Esophagus squamous epithelium (tissue), 5 donors: ENCODE measurements at regions not wholly inside any gene's neighbourhood (a gene's known extent, or its start where the extent isn't known, plus 50 kb on each side); places are given as distances from the start of the nearest gene placed in this dataset.

Experiments used
- DNase-seq: peaks from one replicate; lab custom pipeline; 2025; lab: John Stamatoyannopoulos, UW
- H3K27ac ChIP-seq, 4 donors: fragments of 200-600 bp; sonication (generic); one replicate each; pipeline ENCODE4 v1.5.1; 2016 to 2019; ENCODE audit warnings: mild to moderate bottlenecking in 1 of 4
- H3K27me3 ChIP-seq, 4 donors: fragments of 200-600 bp; sonication (generic); 1 replicate in 3 of 4; 2 replicates in 1 of 4; pipeline versions ENCODE4 v1.5.1 to v1.6.0; 2017 to 2021; ENCODE audit warnings: antibody characterized with exemption in 1 of 4
- H3K36me3 ChIP-seq, 3 donors: fragments of 200-600 bp; sonication (generic); one replicate each; pipeline ENCODE4 v1.5.1; 2016 to 2019
- H3K4me1 ChIP-seq, 3 donors: fragments of 200-600 bp; sonication (generic); one replicate each; pipeline ENCODE4 v1.5.1; 2017 to 2019
- H3K4me3 ChIP-seq, 4 donors: fragments of 200-600 bp; sonication (generic); 1 replicate in 3 of 4; 2 replicates in 1 of 4; pipeline ENCODE4 v1.5.1; 2016 to 2019; ENCODE audit warnings: mild to moderate bottlenecking in 2 of 4, moderate library complexity in 1 of 4
- H3K9me3 ChIP-seq, 3 donors: fragments of 200-600 bp; sonication (generic); one replicate each; pipeline ENCODE4 v1.5.1; 2016 to 2019
- CTCF ChIP-seq, 6 experiments: fragments of 450-650 bp in 4 of 6; fragments of 200-600 bp in 2 of 6; sonication (generic) in 2 of 6; IDR thresholded peaks; one replicate each; pipeline ENCODE4 v1.5.1; 2016 to 2019; ENCODE audit warnings: antibody characterized with exemption in 6 of 6, mild to moderate bottlenecking in 4 of 6, moderate library complexity in 4 of 6
- POLR2A ChIP-seq, 4 donors: fragments of 450-650 bp; IDR thresholded peaks; one replicate each; pipeline ENCODE4 v1.6.1; 2017; ENCODE audit warnings: antibody characterized with exemption in 4 of 4, mild to moderate bottlenecking in 4 of 4, moderate library complexity in 3 of 4
- WGBS, 2 donors: methylation state at CpG; one replicate each; pipeline ENCODE4 v1.1.5; 2018; 5-methylcytosine and 5-hydroxymethylcytosine counted together
- intact Hi-C: fragments of 100-400 bp; cut with DNase I; formaldehyde crosslinking; loops from one replicate; pipeline ENCODE4 v1.15.0; 2022
- donor health status: DM: yes; HTN: yes; CAD: no.

DNA sequence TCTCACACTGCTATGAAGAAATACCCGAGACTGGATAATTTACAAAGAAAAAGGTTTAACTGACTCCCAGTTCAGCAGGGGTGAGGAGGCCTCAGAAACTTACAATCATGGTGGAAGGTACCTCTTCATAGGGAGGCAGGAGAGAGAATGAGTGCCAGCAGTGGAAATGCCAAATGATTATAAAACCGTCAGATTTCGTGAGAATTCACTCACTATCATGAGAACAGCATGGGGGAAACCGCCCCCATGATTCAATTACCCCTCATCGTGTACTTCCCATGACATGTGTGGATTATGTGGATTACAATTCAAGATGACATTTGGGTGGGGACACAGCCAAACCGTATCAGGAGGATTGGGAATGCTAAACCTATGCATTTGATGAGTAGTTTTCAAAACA is 380.3 kb upstream of the SPHKAP start:
- intact Hi-C loops: no loop called here
- Histone ChIP-seq H3K4me3 (no peak overlapping the region), H3K9me3 (no peaks in the 10 kb centered on the region), H3K27me3 (no peaks in the 10 kb centered on the region), H3K36me3 (no peaks in the 10 kb centered on the region), H3K4me1 (no peaks in the 10 kb centered on the region), H3K27ac (no peak overlapping the region)
- TF ChIP-seq CTCF (IDR thresholded peaks at IDR 0.05) (no peak), POLR2A (IDR thresholded peaks at IDR 0.05) (no peak)
- WGBS, 2 donors: 63 to 72% methylated on average over 6 of the region's 6 CpGs
- DNase-seq: no peak

DNA sequence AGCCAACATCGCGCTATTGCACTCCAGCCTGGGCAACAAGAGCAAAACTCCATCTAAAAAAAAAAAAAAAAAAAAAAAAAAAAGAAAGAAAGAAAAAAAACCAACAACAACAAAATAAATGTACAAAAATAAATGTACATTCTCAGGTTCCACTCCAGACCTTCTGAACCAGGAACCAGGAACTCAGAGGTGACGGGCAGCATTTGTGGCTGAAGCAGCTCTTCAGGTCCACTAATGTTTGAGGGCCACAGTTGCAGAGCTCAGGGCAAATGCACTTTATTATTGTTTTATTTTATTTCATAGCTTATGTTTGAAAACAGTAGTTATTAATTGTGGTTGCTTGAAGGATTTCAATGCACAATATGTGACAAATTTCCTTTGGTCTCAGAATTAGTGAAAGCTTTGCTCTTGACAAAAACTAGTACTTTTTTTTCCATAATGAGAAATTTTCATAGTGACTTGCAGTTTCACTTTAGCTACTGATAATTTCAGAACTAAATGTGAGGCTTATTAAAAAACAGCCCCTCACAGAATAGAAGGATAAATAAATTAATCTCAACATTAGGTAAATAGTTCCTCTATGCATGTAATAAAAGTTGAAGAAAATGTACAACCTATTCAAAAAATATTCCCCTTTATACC is 378.4 kb upstream of the SPHKAP start:
- Histone ChIP-seq H3K27me3 (no peaks in the 10 kb centered on the region), H3K4me3 (no peak overlapping the region), H3K36me3 (no peaks in the 10 kb centered on the region), H3K9me3 (no peaks in the 10 kb centered on the region), H3K4me1 (no peaks in the 10 kb centered on the region), H3K27ac (no peak overlapping the region)
- intact Hi-C loops: no loop called here
- WGBS, 2 donors: 69% methylated on average over 1 to 3 of the region's 3 CpGs
- DNase-seq: no peak
- no peak for TF ChIP-seq CTCF (IDR thresholded peaks at IDR 0.05)
- no peak for TF ChIP-seq POLR2A (IDR thresholded peaks at IDR 0.05)

- no peaks in the 10 kb centered on the region for H3K9me3 ChIP-seq
- H3K4me3 ChIP-seq: no peak overlapping the region
- H3K27ac ChIP-seq: no peak overlapping the region
- DNase-seq: no peak
- TF ChIP-seq POLR2A (IDR thresholded peaks at IDR 0.05) (no peak), CTCF (IDR thresholded peaks at IDR 0.05) (no peak)
- intact Hi-C loops: no loop called here
- H3K36me3 ChIP-seq: no peaks in the 10 kb centered on the region
- H3K27me3 ChIP-seq: no peaks in the 10 kb centered on the region
- H3K4me1 ChIP-seq: no peaks in the 10 kb centered on the region
- WGBS, 2 donors: 41 to 52% methylated on average over 1 of the region's 1 CpG
Measured at GRCh38 chr2:228556717-228557116, 375.2 kb upstream of the SPHKAP start.

GRCh38 chr2:228549441-228550007 is 368.0 kb upstream of the SPHKAP start:
- H3K4me1 ChIP-seq: no peaks in the 10 kb centered on the region
- TF ChIP-seq CTCF (IDR thresholded peaks at IDR 0.05) (no peak), POLR2A (IDR thresholded peaks at IDR 0.05) (no peak)
- intact Hi-C loops: no loop called here
- H3K4me3 ChIP-seq: no peak overlapping the region
- no peak overlapping the region for H3K27ac ChIP-seq
- no peaks in the 10 kb centered on the region for H3K27me3 ChIP-seq
- H3K36me3 ChIP-seq: no peaks in the 10 kb centered on the region
- no peaks in the 10 kb centered on the region for H3K9me3 ChIP-seq
- WGBS, 2 donors: 80 to 83% methylated on average over 7 of the region's 7 CpGs
- DNase-seq: no peak

DNA sequence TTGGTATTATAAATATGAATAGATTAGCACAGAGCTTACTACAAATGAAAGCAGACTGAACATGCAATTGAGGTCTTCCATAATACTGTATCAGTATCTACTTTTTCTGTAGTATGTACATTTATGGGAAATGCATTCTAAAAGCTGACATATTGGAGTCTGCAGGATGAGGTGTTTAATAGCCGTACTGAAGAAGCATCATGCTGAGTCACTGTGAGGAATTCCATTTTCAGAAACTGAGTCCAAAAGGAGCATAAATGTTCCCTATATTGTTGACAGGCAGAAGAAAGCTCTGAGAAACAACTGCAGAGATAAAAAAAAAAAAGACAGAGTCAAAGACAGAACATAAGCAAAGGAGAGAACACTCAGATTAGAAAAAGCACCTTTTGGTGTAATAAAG is 366.7 kb upstream of the SPHKAP start:
- H3K36me3 ChIP-seq: no peaks in the 10 kb centered on the region
- intact Hi-C loops: no loop called here
- no peaks in the 10 kb centered on the region for H3K27me3 ChIP-seq
- no peak for DNase-seq
- H3K9me3 ChIP-seq: no peaks in the 10 kb centered on the region
- WGBS, 2 donors: 61 to 70% methylated on average over 1 of the region's 1 CpG
- no peak overlapping the region for H3K27ac ChIP-seq
- no peak for TF ChIP-seq POLR2A (IDR thresholded peaks at IDR 0.05)
- TF ChIP-seq CTCF (IDR thresholded peaks at IDR 0.05): no peak
- H3K4me1 ChIP-seq: no peaks in the 10 kb centered on the region
- H3K4me3 ChIP-seq: no peak overlapping the region
